GM21528 (cell line): ENCODE measurements at regions not wholly inside any gene's neighbourhood (a gene's known extent, or its start where the extent isn't known, plus 50 kb on each side); places are given as distances from the start of the nearest gene placed in this dataset.

Experiments
- ATAC-seq: cut with Tn5 transposase; IDR thresholded peaks from one replicate; pipeline ENCODE4 v1.9.1; 2021; ENCODE audit warnings: mild to moderate bottlenecking, moderate library complexity; ENCODE audit not compliant: unreplicated experiment, low FRiP score

DNA sequence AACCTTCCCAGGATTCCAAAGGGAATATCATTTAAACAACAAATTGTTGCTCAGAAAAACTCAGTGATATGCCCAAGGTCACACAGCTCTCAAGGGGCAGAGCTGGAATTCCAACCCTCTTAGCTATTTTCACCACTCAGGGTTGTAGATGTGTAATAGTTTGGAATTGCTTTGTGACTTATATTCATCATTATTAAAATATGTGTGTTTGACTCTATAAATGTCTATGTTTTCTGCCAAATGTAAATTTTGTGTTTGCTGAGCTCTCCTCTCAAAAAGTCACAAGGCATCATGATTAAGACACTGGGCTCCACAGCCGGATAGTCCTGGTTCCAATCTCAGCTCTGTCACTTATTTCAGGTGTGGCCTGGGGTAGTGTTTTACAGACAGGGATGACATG is 407.3 kb downstream of the TMEM135 start:
- ATAC-seq: no peak

GRCh38 chr11:87443707-87444106 is 406.0 kb downstream of the TMEM135 start:
- ATAC-seq: no peak

GRCh38 chr11:87440076-87440770 is 402.5 kb downstream of the TMEM135 start:
- no peak for ATAC-seq

DNA sequence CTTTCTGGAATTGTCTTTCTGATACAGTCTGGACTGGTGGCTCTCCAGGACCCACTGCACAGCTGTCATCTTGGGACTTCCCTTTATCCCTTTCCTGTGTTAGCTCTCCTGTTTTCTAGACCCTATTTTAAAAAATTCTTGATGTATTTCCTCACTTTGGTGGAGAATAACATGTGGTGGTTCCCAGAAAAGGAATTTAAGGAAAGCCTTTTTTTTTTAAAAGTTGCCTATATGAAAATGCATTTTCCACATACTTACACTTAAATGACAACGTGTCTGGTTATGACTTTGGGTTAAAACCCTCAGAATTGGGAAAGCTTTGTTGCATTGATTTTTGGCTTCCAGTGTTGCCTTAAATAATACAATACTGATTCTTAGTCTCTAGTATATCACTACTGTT is 400.7 kb downstream of the TMEM135 start:
- no peak for ATAC-seq

- no peak for ATAC-seq
These were observed 400.1 kb downstream of the TMEM135 start for GRCh38 chr11:87437844-87438223.

DNA sequence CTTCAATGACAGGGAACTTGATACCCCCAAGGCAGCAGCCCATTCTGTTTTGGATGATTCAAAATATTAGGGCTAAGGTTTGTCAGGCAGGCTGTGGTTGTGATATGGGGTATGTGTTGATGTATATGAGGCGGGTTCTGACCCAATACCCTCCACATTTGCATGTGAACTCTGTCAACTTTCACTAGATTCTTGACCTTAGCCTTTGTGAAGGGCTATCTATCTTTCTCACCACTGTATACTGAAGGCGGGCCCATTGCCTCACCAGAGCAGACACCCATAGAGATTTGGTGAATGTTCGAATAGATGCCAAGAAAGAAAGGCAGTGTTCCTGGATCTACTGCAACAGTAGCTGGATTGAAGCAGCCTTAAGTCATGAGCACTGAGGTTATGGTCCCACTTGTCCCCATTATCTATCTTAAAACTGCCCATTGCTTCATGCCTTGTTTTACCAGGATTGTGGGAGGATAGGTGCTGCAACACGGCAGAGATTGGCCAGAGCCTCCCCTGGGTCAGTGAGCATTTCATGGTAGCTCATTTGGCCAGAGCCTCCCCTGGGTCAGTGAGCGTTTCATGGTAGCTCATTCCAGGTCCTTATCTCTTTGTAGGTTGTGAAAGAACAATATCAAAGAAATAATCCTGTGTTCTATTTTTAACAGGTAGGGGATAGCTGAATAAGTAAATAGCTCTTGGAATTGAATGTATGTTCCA is 399.6 kb downstream of the TMEM135 start:
- ATAC-seq: no peak

GRCh38 chr11:87432022-87432421 is 394.3 kb downstream of the TMEM135 start:
- ATAC-seq: no peak

DNA sequence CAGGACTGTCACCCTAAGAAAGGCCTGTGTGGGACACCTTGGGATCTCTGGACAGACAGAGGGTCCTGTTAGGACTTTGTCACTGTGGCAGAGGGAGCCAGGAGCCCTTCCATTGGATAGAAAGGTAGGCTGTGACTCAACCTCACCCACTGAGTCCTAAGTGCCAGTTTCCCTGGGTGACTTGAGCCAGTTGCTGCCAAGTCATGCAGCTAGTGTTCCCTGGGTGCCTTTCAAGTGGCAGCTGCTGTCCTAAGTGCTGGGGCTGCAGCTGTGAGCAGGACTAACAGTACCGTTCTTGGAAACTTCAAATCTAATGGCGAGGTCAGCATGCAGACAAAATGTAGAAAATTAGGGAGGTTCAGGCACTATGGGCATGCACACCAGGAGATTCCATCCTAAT is 393.7 kb downstream of the TMEM135 start:
- no peak for ATAC-seq

DNA sequence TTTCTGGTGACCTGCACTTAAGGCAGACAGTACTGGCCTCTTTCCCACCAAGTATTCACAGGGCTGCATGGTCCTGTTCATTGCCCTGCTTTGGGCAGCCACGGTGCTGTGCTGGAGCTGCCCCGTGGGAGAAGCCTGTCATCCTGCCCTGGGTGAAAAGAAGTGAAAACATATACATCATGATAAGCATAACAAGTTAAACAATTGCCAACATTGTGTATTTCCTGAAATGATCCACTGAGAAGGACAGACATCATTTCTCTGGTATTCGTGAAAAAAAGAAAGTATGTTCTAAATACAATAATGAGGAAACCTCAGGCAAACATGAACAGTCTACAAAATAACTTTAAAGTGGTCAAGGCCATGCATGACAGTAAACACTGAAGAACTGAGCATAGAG is 393.1 kb downstream of the TMEM135 start:
- ATAC-seq: no peak

DNA sequence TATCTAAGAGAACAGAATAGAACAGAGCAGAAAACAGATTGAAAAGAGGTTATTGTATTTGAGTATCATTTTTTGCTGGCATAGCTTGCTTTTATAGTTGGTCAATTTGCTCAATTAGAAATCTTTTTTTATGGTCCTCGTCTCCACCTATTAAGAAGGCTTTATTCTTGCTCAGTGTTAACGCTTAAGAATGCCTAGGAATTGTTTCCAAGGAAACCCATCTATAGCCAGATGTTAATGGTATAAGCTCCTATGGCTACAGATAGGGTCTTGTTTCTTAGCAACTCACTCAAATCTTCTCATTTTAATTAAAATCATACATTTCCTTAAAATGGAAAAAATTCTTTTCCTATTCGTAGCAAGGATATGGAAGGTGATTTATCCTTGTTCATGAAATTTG is 392.3 kb downstream of the TMEM135 start:
- no peak for ATAC-seq

GRCh38 chr11:87428266-87428665 is 390.5 kb downstream of the TMEM135 start:
- ATAC-seq: no peak

DNA sequence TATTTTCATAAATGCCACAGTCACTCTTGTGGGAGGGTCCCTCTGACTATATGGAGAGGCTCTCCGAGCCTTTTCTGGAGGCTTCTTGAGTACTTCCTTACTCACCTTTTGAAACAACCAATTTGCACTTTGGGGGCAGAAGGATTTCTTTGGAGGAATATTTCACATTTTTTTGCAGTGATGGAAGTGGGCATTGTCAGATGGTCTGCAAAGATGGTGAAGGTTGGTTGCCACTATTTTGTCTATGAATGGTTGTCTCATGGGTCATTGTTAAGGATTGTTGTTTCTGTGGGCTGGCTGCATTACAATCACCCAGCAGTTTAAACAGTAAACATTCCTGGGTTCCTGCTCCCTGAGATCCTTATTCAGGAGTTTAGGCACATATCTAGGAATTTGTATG is 388.2 kb downstream of the TMEM135 start:
- ATAC-seq: no peak

DNA sequence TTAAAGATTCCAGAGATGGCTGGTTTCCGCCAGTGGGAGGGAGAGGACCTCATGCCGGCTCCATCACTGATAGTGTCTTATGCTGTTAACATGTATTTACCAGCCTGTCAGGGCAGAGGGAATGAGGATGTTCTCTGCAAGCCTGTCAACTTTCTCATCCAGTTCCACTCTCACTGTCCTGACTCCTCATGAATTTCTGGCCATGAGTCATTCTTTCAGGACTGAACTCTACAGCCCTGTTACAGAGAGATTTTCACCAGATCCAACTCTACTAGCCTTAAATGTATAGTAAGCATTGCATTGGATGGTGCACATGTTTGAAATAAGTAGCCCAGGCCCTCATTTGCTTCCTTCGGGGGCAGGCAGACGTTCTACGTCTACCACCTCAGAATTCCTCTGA is 387.7 kb downstream of the TMEM135 start:
- no peak for ATAC-seq

- ATAC-seq: no peak
These were observed 385.4 kb downstream of the TMEM135 start for GRCh38 chr11:87423161-87423560.

DNA sequence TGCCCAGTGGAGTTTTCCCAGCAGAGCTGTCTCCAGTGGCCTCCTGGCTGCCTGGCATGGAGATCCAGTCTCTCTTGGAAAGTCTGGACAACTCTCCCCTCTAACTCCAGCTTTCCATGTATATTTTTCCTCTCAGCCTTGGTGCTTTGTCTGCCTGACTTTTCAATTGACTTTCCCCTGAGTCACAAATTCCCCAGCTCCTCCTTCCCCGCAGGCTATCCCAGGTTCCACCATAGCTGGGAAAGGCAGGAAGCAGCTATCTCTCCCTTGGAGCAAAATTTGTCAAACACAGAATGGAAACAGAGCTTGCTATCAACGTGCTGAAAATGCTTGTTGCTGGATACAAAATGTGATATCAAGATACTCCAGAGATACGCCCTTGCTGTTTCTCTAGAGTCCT is 384.8 kb downstream of the TMEM135 start:
- ATAC-seq: no peak

GRCh38 chr11:87421422-87421821 is 383.7 kb downstream of the TMEM135 start:
- peak; percentile 93 for ATAC-seq

DNA sequence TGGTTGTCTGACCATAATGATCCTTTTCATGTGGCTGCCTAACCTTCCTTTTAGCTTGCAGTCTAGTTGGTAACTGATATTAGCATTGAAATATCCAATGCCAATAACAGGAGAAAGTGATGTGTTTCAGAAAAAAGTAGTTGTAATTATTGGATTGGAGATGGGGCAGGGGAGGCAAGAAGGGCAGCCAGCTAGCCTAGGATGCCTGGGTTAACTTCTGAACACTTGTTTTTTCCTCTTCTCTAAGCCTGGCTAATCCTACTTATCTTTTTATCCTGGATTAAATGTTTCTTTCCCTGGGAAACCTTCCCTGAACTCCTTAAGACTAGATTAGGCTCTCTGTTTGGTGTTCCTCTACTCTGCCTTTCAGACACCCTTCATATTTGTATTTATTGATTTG is 380.2 kb downstream of the TMEM135 start:
- ATAC-seq: no peak

- no peak for ATAC-seq
These were observed 368.1 kb downstream of the TMEM135 start for GRCh38 chr11:87405843-87406242.

- ATAC-seq: no peak
These were observed 367.6 kb downstream of the TMEM135 start for GRCh38 chr11:87405356-87405755.

- ATAC-seq: no peak
These were observed 363.9 kb downstream of the TMEM135 start for GRCh38 chr11:87401653-87402052.

DNA sequence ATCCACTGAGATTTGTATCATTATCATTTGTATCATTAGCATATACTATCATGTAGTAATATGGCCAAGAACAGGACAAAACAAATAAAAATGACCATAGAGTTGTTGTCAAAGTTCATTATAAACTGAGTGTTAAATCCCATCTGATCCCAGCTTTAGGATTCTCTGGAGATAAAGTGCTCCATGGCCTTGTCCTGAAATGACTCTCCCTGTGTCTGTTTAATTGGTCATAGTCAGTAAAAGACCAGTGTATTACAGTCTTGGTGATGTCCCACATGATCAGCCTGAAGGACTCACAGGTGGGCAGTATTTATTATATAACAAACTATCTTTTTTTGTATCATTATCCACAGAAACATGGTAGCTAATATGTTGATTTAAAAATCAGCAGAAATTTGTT is 361.6 kb downstream of the TMEM135 start:
- no peak for ATAC-seq

- ATAC-seq: no peak
These were observed 361.2 kb downstream of the TMEM135 start for GRCh38 chr11:87398931-87399330.
